Effector memory CD8-positive, alpha-beta T cell (primary cell): ENCODE measurements at regions not wholly inside any gene's neighbourhood (a gene's known extent, or its start where the extent isn't known, plus 50 kb on each side); places are given as distances from the start of the nearest gene placed in this dataset.
"Not testable (repeated sequence)": the region's sequence is repeated elsewhere in the genome, so short reads cannot be mapped to it uniquely, and the experiment has no call there.

Source experiments
- ATAC-seq: fragments of 150-1000 bp; cut with Tn5 transposase; replicated peaks from 2 replicates; pipeline ENCODE4 v1.10.0; 2021; ENCODE audit warnings: mild to moderate bottlenecking, moderate library complexity
- DNase-seq, 3 experiments: peaks; one replicate each; pipeline ENCODE4 v3.0.0; 2021
- H3K27ac Mint-ChIP-seq, 2 donors: one replicate each; pipeline ENCODE4 v1.8.0; 2022; ENCODE audit warnings: mild to moderate bottlenecking in 2 of 2, mixed read lengths in 2 of 2, moderate library complexity in 2 of 2
- H3K27me3 Mint-ChIP-seq, 2 donors: one replicate each; pipeline ENCODE4 v1.8.0; 2022; ENCODE audit warnings: mixed read lengths in 2 of 2
- H3K36me3 Mint-ChIP-seq: one replicate; pipeline ENCODE4 v1.8.0; 2022; ENCODE audit warnings: mild to moderate bottlenecking, moderate library complexity, mixed read lengths; ENCODE audit not compliant: insufficient read depth
- H3K4me1 Mint-ChIP-seq, 2 donors: one replicate each; pipeline ENCODE4 v1.8.0; 2022; ENCODE audit warnings: low read depth in 2 of 2, mixed read lengths in 2 of 2
- H3K4me3 Mint-ChIP-seq, 2 donors: one replicate each; pipeline ENCODE4 v1.8.0; 2022; ENCODE audit warnings: mild to moderate bottlenecking in 2 of 2, mixed read lengths in 2 of 2, moderate library complexity in 2 of 2
- H3K9me3 Mint-ChIP-seq, 2 donors: one replicate each; pipeline ENCODE4 v1.8.0; 2022; ENCODE audit warnings: mixed read lengths in 2 of 2

DNA sequence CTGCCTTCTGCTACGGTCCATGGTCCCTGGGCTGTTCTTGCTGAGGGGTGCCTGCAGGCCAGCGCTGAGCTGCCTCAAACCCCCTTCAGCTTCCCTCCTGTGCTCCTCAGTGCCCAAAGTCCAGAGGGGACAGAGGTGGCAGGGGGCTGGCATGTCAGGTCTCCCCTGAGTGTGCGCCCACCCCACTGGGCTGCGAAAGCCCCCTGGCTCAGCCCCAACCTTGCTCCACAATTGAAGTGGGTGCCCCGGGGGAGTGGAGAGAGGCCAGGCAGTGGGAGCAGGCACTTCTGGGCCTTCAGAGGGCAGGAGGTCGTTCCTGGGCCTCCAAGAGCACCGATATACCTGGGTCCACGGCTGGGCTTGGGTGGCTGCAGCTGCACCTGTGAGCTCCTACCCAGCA lies 548.7 kb upstream of the FAM98A start:
- Mint-ChIP-seq H3K4me1 (no peaks in the 10 kb centered on the region), H3K27ac (no peak overlapping the region), H3K36me3 (no peaks in the 10 kb centered on the region), H3K9me3 (peaks cover 0 to 1% of the 10 kb centered on the region in 2 donors), H3K27me3 (no peaks in the 10 kb centered on the region), H3K4me3 (no peak overlapping the region)
- no peak for DNase-seq
- no peak for ATAC-seq

DNA sequence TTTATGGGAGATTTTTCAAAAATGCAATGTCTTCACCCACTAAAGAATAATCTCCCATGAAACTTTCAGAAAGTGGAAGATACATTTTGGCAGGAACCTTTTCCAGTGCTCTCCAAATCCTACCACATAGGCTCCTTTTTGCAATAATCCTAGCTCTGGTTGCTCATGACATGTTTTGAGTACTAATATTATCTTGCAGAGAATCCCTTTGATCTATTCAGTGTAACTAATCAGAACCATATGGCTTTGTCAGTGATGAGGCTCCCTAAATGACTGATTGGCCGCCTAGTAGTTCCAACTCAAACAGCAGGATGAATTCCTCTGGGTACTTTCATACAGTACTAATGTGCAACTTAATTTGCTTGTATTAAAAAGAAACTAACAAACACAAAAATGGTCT lies 544.0 kb upstream of the FAM98A start:
- ATAC-seq (no peak), DNase-seq (no peak)
- Mint-ChIP-seq H3K9me3 (no peaks in the 10 kb centered on the region), H3K4me3 (no peak overlapping the region), H3K36me3 (peaks cover 4% of the 10 kb centered on the region), H3K27me3 (no peaks in the 10 kb centered on the region), H3K4me1 (no peaks in the 10 kb centered on the region), H3K27ac (no peak overlapping the region)

DNA sequence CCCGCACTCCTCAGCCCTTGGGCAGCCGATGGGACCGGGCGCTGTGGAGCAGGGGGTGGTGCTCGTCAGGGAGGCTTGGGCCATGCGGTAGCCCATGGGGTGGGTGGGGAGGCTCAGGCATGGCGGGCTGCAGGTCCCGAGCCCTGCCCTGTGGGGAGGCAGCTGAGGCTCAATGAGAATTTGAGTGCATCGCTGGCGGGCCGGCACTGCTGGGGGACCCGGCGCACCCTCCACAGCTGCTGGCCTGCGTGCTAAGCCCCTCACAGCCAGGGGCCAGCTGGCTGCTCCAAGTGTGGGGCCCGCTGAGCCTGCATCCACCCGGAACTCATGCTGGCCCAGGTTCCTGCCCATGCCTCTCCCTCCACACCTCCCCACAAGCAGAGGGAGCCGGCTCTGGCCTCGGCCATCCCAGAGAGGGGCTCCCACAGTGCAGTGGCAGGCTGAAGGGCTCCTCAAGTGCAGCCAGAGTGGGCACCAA lies 543.5 kb upstream of the FAM98A start:
- not testable (repeated sequence) for H3K36me3 Mint-ChIP-seq, H3K27ac Mint-ChIP-seq, H3K4me3 Mint-ChIP-seq, DNase-seq, H3K9me3 Mint-ChIP-seq, ATAC-seq, H3K27me3 Mint-ChIP-seq, H3K4me1 Mint-ChIP-seq

DNA sequence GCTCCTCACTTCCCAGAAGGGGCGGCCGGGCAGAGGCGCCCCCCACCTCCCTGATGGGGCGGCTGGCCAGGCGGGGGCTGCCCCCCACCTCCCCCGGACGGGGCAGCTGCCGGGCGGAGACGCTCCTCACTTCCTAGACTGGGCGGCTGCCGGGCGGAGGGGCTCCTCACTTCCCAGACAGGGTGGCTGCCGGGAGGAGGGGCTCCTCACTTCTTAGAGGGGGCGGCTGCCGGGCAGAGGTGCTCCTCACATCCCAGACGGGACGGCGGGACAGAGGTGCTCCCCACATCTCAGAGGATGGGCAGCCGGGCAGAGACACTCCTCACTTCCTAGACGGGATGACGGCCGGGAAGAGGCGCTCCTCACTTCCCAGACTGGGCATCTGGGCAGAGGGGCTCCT lies 534.0 kb upstream of the FAM98A start:
- H3K36me3 Mint-ChIP-seq, ATAC-seq, H3K9me3 Mint-ChIP-seq, DNase-seq, H3K4me3 Mint-ChIP-seq, H3K4me1 Mint-ChIP-seq, H3K27me3 Mint-ChIP-seq, H3K27ac Mint-ChIP-seq: not testable (repeated sequence)

DNA sequence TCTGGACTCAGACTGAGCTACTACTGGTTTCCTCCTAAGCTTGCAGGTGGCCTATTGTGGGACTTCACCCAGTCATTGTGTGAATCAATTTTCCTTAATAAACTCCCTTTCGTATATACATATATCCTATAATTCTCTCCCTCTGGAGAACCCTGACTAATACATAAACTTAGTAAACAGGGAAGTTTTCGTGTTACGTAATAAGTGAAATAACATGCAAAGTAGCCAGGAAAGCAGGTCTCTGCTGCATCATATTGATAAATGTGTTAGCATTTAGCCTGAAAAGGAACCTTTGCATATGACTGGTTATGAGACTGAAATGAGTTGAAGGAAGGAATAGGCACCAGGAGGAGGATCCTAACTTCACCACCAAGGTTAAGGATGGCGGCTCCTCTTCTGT lies 527.2 kb upstream of the FAM98A start:
- Mint-ChIP-seq H3K9me3 (peaks cover 5 to 8% of the 10 kb centered on the region in 2 donors), H3K4me3 (no peak overlapping the region)

DNA sequence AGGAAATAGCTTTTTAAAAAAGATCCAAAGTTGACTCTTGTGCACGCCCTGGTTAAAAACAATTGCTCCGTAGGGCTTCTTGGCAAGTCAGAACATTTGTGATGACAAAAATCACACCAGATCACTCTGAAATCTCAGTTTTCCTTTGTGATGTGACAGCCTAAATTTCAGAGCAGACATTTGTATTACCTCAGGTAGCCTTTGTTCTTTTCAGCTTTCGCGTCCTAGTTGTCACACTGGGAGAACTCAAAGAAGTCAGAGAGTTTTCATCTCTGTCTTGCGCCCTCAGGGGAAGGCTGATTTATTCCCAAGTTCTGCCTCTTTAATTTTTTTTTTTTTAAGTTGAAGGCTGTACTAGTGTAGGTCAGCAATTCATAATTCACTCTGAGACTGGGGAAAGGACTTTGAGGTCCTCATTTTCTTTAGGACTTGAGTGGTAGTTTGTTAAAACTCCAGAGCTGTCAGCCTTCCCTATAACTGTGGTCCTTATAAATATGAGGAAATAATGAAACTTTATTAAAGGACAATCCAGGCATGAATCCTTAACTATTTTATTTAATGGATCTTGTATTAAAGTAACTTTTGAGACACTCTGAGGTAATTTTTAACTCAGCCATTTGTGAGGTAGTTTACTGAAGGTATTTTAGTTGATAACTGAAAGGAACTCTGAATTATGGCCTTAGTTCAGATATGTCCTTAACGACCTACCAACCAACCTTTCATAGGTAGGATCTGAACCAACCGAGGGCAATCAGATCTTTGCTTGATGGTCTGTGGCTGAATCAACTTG lies 525.1 kb upstream of the FAM98A start:
- Mint-ChIP-seq H3K4me1 (no peaks in the 10 kb centered on the region), H3K36me3 (no peaks in the 10 kb centered on the region), H3K9me3 (peaks cover 5 to 8% of the 10 kb centered on the region in 2 donors), H3K27me3 (no peaks in the 10 kb centered on the region), H3K4me3 (no peak overlapping the region), H3K27ac (no peak overlapping the region)
- ATAC-seq = no peak
- DNase-seq = no peak

More for the DNA sequence above, 527.2 kb upstream of the FAM98A start:
- Mint-ChIP-seq H3K27me3 (no peaks in the 10 kb centered on the region), H3K27ac (no peak overlapping the region), H3K36me3 (no peaks in the 10 kb centered on the region), H3K4me1 (no peaks in the 10 kb centered on the region)
- no peak for ATAC-seq
- DNase-seq = no peak

DNA sequence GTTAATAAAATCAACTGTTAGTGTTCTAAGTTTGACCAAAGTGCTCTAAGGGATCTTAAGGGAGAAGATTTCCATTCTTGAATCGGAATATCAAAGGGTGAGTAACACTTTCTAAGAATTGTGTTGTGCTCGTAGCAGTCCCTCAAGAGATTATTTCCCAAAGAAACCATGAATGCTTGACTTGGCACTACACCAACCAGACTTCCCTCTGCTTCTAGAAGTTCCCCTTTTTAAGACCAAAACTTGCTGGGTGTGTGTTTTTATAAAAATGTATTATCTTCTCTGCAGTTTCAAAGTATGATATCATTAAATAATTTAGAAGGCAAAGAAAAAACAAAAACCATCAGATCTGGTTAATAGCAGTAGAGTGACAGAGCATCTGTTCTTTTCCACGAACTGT lies 522.0 kb upstream of the FAM98A start:
- no peaks in the 10 kb centered on the region for H3K36me3 Mint-ChIP-seq
- no peak overlapping the region for H3K27ac Mint-ChIP-seq
- H3K4me3 Mint-ChIP-seq = no peak overlapping the region
- no peak for ATAC-seq
- H3K4me1 Mint-ChIP-seq = no peaks in the 10 kb centered on the region
- H3K9me3 Mint-ChIP-seq = peaks cover 0 to 8% of the 10 kb centered on the region in 2 donors
- no peaks in the 10 kb centered on the region for H3K27me3 Mint-ChIP-seq
- no peak for DNase-seq

DNA sequence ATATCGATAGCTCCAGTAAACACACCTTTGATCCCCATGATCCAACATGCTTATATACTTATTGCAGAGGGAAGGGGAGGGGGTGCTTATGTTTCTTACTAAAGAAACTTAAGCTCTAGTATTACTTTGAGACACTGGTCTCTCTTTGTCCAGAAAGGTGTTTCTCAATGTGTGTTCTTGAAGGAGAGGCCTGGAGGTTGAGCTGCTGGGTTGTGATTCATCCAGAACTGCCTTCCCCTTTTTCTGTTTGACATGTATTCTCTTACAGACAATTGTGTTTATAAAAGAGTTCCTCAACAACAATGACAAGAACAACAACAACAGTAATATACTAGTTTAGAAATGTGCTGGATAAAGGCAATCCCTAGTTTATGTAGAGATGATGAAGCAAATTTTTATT lies 516.0 kb upstream of the FAM98A start:
- DNase-seq (no peak), ATAC-seq (no peak)
- Mint-ChIP-seq H3K27ac (no peak overlapping the region), H3K27me3 (no peaks in the 10 kb centered on the region), H3K4me1 (no peaks in the 10 kb centered on the region), H3K4me3 (no peak overlapping the region), H3K36me3 (no peaks in the 10 kb centered on the region), H3K9me3 (no peaks in the 10 kb centered on the region)

DNA sequence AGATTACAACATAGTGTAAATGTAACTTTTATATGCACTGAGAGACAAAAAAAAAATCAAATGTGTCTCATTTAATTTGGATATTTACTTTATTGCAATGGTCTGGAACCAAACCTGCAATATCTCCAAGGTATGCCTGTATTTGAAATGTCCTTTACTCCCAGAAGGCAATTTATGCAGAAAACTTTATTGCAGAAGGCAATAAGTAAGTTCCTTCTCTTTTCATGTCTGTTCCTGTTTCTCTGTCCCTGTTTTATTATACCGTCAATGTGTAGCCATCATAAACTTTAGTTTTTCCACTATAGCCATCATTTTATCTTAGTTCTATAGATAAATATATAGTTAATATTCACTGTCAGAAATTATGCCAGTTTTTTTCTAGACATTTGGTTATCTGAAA lies 513.1 kb upstream of the FAM98A start:
- no peak for DNase-seq
- Mint-ChIP-seq H3K4me1 (no peaks in the 10 kb centered on the region), H3K9me3 (no peaks in the 10 kb centered on the region), H3K27me3 (no peaks in the 10 kb centered on the region), H3K36me3 (no peaks in the 10 kb centered on the region), H3K27ac (no peak overlapping the region), H3K4me3 (no peak overlapping the region)
- no peak for ATAC-seq

DNA sequence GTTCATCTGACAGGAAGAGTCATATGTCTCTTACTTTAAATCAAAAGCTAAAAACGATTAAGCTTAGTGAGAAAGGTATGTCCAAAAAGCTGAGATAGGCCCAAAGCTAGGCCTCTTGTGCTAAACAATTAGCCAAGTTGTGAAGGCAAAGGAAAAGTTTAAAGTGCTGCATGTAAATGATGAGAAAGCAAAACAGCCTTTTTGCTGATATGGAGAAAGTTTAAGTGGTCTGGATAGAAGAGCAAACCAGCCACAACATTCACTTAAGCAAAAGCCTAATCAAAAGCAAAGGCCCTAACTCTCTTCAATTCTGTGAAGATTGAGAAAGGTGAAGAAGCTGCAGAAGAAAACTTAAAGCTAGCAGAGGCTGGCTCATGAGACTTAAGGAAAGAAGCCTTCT lies 511.3 kb upstream of the FAM98A start:
- Mint-ChIP-seq H3K9me3 (no peaks in the 10 kb centered on the region), H3K27ac (no peak overlapping the region), H3K4me3 (no peak overlapping the region), H3K36me3 (no peaks in the 10 kb centered on the region), H3K27me3 (no peaks in the 10 kb centered on the region), H3K4me1 (no peaks in the 10 kb centered on the region)
- DNase-seq = no peak
- no peak for ATAC-seq

DNA sequence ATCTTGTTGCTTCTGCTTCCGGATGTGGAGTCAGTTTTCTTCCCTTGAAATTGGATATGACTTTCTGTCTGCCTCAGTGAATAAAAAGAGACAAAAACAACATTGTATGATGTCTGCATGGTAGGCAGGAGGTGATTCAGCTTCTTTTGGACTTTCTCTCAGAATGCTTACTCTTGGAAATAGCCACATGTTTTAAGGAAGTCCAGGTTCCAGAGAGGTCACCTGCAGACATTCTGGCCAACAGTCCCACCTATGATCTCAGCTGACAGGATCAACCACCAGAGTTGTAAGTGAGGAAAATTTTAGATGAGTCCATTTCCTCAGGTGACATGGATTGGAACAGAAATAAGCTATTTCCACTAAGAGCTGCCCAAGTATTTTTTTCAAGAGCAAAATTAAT lies 508.7 kb upstream of the FAM98A start:
- no peaks in the 10 kb centered on the region for H3K9me3 Mint-ChIP-seq
- no peaks in the 10 kb centered on the region for H3K27me3 Mint-ChIP-seq
- no peaks in the 10 kb centered on the region for H3K36me3 Mint-ChIP-seq
- H3K4me3 Mint-ChIP-seq = no peak overlapping the region
- no peak overlapping the region for H3K27ac Mint-ChIP-seq
- DNase-seq (no peak), ATAC-seq (no peak)
- no peaks in the 10 kb centered on the region for H3K4me1 Mint-ChIP-seq

DNA sequence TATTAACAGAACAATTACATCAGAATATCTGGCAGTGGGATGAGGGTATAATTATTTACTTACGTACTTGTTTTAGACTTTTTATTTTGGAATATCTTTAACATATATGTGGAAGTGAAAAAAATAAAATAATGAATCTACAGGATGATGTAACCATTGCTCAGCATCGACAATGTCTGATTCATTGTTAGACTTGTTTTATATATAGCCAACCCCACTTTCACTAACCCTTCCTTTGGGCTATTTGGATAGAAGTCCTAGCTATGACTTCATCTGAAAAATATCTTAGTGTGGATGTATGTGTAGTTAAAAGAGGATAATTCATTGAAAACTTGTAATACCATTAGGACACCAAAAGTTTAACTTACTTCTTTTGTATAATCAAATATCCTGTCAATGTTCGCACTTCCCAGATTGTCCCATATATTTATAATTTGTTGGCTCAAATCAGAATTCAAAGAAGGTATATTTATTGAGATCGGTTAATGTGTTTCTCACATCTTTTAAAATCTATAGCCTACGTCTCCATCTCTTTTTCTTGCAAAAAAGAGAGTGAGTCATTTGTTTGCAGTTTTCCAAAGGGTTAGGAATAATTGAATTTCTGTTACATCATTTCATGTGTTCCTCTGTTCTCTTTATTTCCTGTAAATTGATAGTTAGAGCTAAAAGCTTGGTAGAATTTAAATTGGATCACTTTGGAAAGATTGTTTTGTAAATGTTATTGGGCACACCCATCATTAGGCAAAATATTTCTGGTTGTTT lies 506.1 kb upstream of the FAM98A start:
- DNase-seq (no peak), ATAC-seq (no peak)
- Mint-ChIP-seq H3K4me1 (no peaks in the 10 kb centered on the region), H3K27ac (no peak overlapping the region), H3K4me3 (no peak overlapping the region), H3K9me3 (no peaks in the 10 kb centered on the region), H3K27me3 (no peaks in the 10 kb centered on the region), H3K36me3 (no peaks in the 10 kb centered on the region)

DNA sequence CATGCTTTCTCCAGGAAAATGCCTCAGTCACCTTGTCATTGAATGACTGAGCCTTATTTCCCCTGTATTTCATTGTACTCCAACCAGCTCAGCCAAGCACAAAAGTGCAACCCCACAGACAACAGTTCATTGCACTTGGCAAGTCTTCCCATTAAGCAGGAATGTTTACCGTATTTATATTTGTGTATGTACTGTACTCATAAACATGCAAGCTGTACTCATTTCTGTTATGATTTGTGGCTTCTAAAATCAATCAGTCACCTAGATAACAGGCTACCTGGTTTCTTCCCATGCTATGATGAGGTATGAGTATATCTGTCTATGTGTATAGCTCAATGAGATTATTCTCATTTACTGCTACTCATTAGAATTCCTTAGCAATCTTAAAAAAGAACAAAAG lies 505.5 kb upstream of the FAM98A start:
- H3K36me3 Mint-ChIP-seq = no peaks in the 10 kb centered on the region
- no peak overlapping the region for H3K27ac Mint-ChIP-seq
- no peaks in the 10 kb centered on the region for H3K4me1 Mint-ChIP-seq
- no peak overlapping the region for H3K4me3 Mint-ChIP-seq
- H3K27me3 Mint-ChIP-seq = no peaks in the 10 kb centered on the region
- DNase-seq (no peak), ATAC-seq (no peak)
- no peaks in the 10 kb centered on the region for H3K9me3 Mint-ChIP-seq

DNA sequence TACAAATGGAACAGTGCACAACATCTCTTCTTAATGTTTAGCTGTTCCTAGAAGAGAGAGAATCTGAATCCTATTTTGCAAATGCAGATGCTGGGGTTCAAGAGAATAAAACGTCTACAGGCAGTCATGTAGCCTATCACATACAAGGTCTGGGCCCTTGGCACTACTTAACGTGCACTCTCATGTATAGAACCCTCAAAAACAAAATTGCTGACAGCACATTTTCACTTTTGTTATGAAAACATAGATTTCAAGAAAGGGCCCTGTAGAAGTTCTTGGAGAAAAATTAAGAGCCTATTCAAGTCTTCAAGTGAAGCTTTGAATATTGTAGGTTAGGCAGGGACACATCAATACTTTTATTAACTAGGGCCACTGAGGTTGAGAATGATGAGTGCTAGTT lies 504.3 kb upstream of the FAM98A start:
- no peak overlapping the region for H3K4me3 Mint-ChIP-seq
- no peaks in the 10 kb centered on the region for H3K36me3 Mint-ChIP-seq
- DNase-seq (no peak), ATAC-seq (no peak)
- no peaks in the 10 kb centered on the region for H3K9me3 Mint-ChIP-seq
- H3K27me3 Mint-ChIP-seq = no peaks in the 10 kb centered on the region
- H3K4me1 Mint-ChIP-seq = no peaks in the 10 kb centered on the region
- no peak overlapping the region for H3K27ac Mint-ChIP-seq
